HK-2 (cell line): ENCODE measurements at regions not wholly inside any gene's neighbourhood (a gene's known extent, or its start where the extent isn't known, plus 50 kb on each side); places are given as distances from the start of the nearest gene placed in this dataset.

ENCODE experiments used
- DNase-seq: peaks from one replicate; pipeline ENCODE4 v3.0.0-alpha.2; 2018; ENCODE audit not compliant: unreplicated experiment

- no peak for DNase-seq
Measured at GRCh38 chr16:35841632-35842031, 2382.2 kb downstream of the TP53TG3F start.

- DNase-seq: no peak
Measured at GRCh38 chr16:35862242-35862641, 2402.8 kb downstream of the TP53TG3F start.

- DNase-seq: no peak
Measured at GRCh38 chr16:35868630-35869029, 2409.2 kb downstream of the TP53TG3F start.

- DNase-seq: no peak
Measured at GRCh38 chr16:35873472-35873871, 2414.1 kb downstream of the TP53TG3F start.

GRCh38 chr16:35881654-35882053 lies 2422.2 kb downstream of the TP53TG3F start:
- no peak for DNase-seq

- no peak for DNase-seq
Measured at GRCh38 chr16:35906440-35906839, 2447.0 kb downstream of the TP53TG3F start.

- no peak for DNase-seq
Measured at GRCh38 chr16:35908152-35908551, 2448.7 kb downstream of the TP53TG3F start.

- no peak for DNase-seq
Measured at GRCh38 chr16:35908942-35909341, 2449.5 kb downstream of the TP53TG3F start.

- DNase-seq: no peak
Measured at GRCh38 chr16:35909351-35909954, 2450.0 kb downstream of the TP53TG3F start.

GRCh38 chr16:35910409-35910808 lies 2451.0 kb downstream of the TP53TG3F start:
- no peak for DNase-seq

- no peak for DNase-seq
Measured at GRCh38 chr16:35911899-35912298, 2452.5 kb downstream of the TP53TG3F start.

- no peak for DNase-seq
Measured at GRCh38 chr16:35931722-35932121, 2472.3 kb downstream of the TP53TG3F start.
